Islet precursor cell (in vitro differentiated cells): ENCODE measurements at regions not wholly inside any gene's neighbourhood (a gene's known extent, or its start where the extent isn't known, plus 50 kb on each side); places are given as distances from the start of the nearest gene placed in this dataset.
A peak's percentile ranks its signal among the peaks of the same experiment; 100 is the strongest.

Experiments
- DNase-seq: peaks from one replicate; pipeline ENCODE4 v3.0.0-alpha.2; 2018

DNA sequence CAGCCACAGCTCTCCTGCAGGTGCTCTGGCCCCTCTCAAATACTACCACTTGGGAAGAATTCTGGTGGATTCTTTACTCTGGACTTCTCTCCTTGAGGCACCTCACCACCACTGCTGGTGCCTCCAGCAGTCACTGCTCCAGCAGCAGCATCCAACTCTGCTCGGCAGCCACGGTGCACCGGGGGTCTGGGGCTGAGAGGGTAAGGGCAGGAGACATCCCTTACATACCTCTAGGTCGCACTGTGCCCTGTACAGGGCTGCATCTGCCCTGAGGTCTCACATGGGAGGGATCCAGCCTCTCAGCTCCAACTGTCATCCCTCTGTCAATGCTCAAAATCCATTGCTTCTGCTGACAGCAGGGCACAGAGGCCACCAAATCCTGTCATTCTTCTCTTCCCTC, 588.2 kb downstream of the CDK5RAP2 start:
- DNase-seq, result no peak

DNA sequence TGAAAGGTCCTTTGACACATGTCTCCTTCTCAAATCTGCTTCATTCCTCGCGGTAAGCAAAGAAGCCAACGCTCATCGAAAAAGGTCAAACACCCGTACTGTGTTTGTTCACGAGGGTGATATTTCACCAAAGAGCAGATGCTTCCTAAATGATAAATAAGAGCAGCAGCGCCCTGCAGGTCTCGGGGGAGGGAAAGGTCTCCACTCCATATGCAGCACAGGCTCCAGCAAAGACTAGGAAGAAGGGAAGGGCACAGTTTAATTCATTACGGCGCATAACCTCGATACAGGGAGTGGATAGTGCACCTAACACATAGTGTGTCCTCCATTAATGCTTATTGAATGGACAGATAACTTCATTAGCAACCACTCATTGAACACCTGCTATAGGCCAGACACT, 593.3 kb downstream of the CDK5RAP2 start:
- no peak for DNase-seq

DNA sequence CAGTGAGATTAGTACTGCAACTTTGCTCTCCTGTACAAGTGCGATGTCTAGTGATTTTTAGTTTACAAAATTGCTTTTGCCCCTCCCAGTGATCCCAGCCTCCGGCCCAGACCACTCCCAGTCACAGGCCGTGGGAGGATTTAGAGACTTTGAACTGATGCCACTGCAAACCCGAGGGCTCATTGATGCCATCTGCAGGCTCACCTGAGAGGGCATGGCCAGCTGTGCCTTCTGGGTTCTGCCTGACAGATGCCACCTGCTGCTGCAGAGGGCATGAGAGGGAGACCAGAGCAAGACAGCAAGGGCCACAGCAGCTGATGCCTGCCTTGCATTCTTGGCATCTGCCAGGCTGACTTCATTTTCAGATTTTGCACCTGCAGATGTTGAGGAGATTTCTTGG, 593.8 kb downstream of the CDK5RAP2 start:
- no peak for DNase-seq

DNA sequence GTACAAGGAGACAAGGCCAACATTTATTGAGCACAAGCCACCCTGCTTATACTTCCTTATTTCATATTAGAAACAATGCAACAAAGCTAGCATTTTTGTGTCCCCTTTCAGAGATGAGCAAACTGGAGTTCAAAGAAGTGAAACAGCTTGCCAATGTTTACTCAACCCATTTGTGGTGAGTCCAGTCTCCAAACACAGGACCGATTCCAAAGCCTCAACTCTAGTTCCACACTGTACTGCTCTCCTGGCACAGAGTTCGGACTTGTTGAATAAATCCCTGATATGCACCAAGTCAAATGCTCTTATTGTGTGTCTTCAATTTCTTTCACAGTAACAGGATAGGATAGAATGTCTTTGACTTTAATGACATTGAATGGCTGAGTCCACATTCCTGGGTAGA, 604.8 kb upstream of the BRINP1 start:
- no peak for DNase-seq

DNA sequence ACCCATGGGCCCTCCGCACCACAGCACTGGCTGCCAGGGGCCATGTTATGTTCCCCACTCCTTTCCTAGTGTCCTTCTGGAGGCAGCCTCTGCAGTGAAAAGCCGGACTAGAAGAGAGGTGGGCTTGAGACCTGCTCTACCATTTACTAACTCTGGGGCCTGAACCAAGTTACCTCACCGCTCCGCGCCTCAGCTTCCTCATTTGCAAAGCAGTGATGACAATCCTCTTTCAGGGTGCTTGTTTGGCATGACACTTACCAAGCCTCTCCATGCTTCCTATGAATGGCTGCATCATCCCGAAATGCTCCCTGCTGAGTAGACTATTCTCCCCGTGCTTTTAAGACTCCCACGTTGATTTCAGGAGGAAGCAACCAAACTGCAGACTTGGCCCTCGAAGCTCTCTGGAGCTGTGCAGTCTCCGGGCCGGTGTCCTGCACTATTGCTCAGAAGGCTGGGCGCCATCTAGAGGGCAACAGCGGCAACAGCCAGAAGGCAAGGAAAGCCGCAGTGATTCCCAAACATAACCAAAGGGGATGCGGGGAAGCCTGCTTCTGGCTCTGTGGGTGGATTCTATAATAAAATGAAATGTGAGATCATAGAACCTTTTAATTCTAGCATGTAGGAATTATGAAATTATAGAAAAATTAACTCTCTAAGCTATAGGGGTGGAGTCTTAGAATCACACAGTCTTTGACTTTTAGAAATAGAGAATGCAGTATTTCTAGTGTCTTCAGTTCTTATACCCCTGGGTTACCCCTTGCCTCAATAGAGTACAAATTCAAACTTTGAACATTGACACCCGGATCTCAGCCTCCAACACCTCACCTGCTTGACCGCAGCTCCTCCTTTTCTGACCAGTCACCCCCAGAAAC, 599.8 kb upstream of the BRINP1 start:
- DNase-seq, result peak; percentile 89

DNA sequence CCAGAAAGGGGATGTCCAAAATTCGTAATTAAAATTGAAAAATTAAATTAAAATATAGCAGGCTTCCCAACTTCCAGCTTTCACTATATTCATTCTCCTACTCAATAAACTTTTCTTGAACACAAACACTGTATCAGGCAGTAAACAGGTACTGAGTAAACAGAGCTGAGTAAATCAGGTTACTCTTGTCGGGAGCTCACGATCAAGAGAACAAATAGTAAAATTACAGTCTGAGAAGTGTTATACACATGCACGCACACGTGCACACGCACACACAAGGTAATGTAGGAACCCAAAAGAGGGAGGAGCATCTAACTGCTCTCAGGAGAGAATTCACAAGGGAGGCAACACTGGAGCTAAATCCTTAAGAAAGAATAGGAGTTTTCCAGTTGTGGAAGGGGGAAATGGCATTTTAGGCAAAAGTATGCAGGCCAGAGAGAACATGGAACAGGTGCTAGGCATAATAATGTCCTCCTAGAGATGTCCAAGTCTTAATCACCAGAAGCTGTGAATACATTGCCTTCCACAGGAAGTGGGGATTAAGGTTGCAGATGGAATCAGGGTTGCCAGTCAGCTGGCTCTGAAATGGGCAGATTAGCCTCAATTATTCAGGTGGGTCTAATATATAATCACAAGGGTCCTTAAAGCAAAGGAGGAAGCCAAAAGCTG, 598.8 kb upstream of the BRINP1 start:
- DNase-seq, result no peak

DNA sequence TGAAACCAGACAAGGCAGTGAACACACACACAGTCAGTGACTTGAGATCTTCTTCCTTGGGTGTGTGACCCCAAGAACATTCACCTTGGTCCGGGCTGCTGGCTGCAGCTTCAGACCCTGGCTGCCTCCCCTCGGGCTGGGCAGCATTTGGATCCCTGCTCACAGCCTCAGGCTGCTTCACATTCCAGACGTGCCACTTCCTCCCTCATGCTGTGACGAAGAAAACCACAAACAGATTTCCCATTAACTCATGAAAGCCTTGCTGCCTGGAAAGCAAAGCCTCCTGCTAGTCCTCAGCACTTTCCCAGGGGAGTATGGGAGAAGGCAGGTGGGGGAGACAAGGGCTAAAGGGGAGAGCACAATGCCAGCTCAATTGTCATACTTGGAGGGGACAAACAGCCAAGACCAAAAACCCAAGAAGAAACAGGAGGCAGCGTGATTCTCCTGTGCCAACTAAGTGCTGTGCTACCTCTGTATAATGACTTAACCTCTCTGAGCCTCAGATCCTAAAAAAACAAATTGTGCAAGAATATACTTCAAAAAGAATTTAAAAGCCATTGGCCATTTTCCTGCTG, 594.6 kb upstream of the BRINP1 start:
- peak; percentile 97 for DNase-seq

DNA sequence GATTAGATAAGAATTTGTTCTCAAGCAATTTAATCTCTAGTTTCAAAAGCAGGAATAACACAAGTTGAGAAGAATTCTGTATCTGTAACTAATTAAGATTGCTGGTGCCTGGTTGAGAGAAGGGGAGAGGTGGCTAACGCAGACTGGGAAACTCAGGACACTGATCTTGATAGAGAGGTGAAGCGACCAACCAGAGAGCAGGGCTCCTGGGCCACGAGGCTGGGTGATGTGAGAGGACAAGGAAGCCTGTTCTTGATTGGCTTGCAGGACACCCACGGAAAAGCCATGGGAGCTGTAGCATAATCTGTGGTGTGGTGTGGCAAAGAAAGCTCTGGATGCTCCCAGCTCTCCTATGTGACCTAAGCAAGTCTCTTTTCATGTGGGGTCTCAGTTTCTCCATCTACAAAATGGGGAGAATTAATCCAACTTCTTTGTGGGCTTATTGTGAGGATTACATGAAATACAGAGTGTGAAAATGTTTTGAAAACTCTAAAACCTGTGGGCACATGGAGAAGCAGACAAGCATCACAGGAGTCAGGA, 594.1 kb upstream of the BRINP1 start:
- DNase-seq, result peak; percentile 93

DNA sequence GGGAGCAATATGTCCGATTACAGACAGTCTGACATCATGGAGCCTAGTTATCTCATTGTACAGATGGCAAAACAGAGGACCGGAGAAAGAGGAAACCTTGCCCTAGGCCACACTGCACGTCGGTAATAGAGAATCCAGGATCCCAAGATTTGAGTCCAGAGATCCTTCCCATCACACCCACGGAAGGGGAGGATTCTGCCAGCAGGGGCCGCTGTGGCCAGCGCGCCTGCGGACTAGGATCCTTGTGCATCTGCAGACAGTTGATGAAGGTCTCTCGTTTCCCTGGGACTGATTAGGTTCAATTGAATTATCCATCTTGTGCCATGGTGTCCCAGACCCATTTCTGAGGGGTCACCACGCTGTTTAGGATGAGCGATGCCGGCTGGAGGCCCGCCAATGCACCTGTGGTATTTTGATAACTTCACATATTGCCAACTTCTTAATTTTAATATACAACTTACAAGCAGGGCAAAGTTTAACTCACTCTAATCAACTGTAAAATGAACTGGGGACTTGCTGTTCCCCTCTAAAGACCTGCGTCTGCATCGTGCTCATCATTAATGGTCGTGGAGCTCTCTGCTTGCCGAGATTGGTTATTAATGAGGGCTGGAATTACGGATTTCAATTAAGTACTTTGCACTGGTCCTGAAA, 592.7 kb upstream of the BRINP1 start:
- DNase-seq, result peak; percentile 87

DNA sequence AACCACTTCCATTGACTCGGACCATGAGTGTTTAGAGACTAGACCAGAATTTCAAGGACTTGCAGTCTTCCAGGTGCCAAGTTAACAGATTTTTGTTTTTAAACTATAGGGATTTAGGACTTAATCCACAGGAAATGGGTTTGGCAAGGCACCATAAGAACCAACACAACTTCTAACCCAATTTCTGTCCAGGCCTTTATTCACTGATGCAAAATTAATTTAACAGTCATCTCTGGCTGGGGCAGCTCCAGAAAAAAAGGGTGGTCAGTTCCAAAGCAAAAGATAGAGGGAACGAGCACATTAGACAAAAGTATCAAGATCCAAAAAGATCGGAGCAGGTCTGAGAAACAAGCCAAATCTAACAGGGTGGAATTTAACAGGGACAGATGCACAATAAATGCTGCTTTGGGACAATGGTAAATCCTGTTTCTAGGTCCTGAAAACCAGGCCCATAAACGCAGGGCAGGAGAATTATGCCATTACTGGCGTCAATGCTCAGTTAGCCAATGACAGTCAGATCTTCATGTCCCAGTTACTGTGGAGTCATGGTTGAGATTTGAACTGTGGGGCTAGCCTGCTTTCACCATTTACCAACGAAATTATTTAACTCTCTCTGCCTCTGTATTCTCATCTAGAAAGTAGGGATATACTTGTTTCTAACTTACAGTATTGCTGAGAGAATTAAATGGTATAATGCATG, 590.8 kb upstream of the BRINP1 start:
- no peak for DNase-seq

DNA sequence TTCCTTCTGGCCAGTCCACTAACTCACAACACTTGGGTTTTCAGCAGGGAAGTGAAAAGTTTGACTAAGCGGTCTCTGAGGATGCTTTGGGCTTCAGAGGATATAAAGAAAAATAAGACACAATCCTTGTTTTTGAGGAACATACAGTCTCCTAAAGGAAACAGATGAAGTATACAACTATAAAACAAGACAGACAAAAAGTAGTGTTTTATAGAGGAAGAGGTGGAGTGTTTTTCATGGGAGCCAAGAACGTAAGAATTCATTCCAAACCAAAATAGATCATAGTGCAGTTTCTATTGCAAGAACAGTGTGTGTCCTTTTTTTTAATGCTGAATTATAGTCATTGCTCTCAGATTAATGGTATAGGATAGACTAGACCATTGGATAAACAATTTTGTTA, 586.9 kb upstream of the BRINP1 start:
- DNase-seq, result no peak

DNA sequence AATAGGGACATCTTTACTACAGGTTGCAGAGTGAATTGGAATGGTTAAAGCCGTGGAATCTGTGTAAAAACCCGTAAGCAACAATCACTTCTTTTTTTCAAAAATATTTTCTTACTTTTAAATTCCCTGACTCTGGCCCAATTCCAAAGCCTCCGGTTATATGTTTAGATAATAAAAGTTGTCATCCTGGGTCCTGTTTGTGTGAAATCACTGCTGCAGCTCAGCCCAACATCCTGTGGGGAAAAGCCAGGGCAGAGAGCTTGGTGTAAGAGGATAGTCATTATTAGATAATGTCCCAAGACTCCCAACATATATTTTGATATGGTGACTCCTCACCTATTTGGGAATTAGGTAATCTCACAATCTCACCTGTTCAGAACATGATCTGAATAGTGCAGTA, 586.0 kb upstream of the BRINP1 start:
- DNase-seq, result no peak

DNA sequence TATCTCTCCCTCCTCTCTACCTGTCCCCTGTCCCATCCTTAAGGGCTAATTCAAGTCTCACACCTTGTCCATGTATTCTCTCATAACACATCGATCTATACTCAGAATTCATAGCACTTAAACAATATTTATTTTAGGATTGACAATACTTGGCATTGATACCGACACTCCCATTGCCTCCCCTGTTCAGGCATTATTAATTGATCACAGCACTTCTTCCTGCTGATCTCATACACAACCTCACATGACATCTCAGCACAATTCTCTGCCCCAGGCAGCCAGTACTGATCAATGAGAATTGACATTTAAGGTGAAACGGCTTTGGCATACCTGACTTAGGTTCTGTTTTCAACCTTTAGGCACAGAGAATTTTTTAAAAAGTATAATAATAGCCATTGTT, 582.4 kb upstream of the BRINP1 start:
- no peak for DNase-seq

DNA sequence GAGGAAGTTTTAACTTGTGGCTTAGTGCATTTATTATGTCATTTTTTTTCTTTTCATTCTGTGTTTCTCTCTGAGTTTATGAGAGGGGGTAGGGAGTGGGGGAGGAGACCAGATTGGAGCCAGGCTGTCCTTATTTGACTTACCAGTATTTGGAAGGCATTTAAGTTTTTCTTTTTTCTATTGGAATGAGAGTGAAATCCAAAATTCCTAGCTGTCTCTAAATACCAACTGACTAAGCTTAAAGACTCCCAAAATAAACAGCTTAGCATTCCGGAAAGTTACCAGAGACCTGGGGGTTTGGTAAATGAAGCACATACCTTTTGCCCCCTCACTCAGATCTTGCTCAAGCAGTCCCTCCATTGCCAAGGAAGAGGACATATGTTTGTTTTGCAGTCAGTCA, 581.9 kb upstream of the BRINP1 start:
- DNase-seq, result no peak

DNA sequence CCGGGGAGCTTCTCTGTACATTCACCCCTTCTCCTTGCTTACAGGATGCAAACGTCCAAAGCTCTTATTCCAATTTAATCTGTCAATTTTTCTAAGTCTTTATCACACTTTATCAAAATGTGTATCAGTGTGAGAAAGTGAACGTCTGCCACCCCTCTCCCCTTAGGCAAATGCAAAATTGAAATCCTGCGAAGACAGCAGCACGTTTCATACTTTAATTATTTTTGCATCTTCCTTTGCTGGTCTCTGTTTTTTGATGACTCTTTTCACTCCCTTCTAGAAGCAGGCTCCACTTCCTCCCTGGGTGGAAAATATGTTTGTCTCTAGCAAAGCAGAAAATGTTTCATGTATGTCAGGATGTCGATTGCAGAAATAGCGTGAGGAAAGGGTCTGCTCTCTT, 576.5 kb upstream of the BRINP1 start:
- DNase-seq, result no peak

DNA sequence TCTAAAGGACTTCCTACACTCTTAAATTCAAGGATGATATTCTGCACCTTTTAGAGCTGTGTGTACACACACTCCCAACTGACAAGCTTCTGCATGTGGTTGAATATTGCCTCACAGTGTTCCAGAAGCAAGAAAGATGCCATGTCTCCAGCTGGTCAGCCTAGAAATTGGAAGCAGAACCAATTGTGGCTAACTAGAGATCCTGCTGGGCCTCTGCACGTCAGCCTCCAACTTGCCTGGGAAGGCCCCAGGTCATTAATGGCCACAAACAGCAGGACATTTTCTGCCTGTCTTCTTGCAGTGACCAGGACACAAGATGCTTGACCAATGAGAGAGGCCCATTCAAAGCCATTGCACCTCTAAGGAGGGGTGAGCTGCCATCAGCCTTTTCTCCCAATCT, 571.9 kb upstream of the BRINP1 start:
- no peak for DNase-seq

DNA sequence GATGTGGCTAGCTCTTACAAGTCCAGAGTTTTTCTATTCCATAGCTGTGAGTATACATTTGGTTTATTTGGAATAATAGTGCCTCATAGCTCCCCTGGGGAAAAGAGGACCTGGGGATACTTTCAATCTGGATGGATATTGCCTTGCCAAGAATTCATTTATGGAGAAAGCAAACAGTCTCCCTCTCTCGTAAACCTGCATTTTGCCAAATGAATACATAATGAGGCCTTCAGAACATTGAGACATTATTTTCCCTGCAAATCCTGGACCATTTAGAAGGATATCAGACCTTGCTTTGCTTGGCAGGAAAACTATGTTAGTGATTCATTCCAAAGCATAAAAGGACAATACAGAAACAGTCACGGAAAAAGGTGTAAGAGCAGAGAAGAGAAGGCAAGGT, 569.6 kb upstream of the BRINP1 start:
- no peak for DNase-seq

DNA sequence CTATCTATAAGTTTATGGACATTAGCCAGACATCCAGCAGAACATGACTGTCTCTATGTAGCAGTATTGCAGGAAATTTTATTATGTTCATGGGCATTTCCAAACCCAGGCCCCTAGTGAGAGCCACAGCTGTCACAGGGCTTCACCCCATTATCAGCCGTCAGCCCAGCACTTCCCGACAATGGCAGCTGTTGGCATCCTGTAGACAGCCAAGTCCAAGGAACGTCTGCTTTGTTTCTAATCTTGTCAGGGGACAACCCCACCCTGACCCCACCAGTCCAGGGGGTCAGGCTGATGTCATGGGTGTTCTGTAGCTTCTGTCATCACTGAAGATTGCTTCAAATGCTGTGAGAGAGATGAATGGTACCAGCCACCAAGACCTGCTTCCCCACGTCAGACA, 565.3 kb upstream of the BRINP1 start:
- no peak for DNase-seq

DNA sequence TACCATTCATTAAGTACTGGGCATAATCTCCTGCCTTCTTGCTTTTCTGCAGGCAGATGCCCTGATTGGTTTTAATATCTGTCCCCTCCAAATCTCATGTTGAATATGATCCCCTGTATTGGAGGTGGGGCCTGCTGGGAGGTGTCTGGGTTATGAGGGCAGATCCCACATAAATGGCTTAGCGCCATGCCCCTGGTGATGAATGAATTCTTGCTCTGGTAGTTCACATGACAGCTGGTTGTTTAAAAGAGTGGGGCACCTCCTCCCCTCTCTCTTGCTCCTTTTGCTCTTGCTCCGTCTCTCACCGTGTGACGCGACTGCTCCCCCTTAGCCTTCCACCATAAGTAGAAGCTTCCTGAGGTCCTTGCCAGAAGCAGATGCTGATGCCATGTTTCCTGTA, 564.0 kb upstream of the BRINP1 start:
- no peak for DNase-seq

DNA sequence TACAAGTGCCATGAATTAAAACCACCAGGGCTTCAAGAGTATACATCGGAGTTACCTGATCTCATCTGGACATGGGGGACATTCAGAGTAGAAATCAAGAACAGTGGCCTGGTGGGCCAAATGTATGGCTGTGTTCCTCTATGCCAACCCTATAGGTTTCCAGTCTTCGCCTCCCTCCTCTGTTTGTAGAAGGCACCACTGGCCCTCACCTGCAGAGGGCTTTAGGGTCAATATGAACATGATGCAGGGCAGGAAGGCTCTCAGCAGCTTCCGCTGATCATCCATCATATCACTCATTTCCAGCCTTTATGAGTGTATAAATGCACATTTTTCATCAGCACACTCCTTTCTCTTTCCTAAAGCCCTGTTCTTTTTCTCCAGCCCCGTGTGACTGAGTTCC, 555.5 kb upstream of the BRINP1 start:
- no peak for DNase-seq

DNA sequence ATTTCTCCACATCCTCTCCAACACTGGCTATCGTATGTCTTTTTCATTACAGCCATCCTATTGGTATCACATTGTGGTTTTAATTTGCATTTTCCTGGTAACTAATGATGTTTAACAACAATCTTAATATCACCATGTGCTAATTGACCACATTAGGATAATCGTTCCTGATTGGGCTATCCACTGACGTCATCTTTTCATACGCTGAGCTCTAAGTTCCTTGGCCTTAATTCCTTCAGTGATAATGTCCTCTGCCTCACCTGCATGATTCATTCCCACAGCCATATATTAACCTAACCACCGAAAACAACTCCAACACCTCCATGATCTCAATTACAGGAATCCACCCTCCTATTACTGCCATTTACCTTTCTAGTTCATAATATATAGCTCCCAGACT, 547.9 kb upstream of the BRINP1 start:
- no peak for DNase-seq

DNA sequence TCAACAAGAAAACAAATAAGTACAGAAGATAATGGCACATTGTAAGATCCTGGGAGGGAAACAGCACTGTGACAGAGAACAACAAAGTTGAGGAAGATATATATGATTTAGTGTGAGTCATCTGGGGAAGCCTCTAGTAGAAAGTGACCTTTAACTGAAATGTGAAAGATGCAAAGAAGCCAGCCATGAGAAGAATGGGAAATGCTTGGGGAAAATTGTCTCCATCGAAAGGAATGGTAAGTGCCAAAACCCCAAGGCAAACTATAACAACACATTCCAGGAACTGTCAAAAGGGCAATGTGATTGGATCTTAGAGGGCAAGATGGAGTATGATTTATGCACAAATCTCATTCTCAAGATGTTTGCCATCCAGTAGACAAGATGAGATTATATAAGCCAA, 537.8 kb upstream of the BRINP1 start:
- DNase-seq, result no peak

DNA sequence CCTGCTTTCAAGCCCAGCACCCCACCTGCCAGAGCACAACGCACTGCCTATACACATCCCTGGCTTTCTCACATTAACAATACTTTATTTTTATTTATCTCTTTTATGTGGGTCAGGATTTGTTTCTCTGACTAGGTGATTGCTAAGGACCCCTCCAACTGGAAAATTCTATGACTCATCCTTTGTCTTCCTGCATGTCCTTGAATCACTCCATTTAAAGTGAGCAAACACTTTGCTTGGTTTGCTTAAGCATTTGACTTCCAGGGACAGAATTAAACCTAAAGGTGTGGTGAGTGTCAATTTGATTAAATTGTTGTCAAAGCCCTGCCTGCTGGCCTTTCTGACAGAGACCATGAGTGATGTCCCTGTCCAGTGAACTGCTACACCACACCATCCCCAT, 536.5 kb upstream of the BRINP1 start:
- no peak for DNase-seq
